Natural killer cell (primary cell): ENCODE measurements at regions not wholly inside any gene's neighbourhood (a gene's known extent, or its start where the extent isn't known, plus 50 kb on each side); places are given as distances from the start of the nearest gene placed in this dataset.

ENCODE experiments used
- ATAC-seq, 3 donors: fragments of 150-1000 bp in 2 of 3; fragments of 200-7000 bp in 1 of 3; cut with Tn5 transposase; 1 replicate in 1 of 3; 2 replicates in 2 of 3; pipeline ENCODE4 v1.10.0; 2021; ENCODE audit warnings: mild to moderate bottlenecking in 2 of 3, moderate library complexity in 2 of 3
- DNase-seq, 2 donors: peaks; one replicate each; pipeline versions ENCODE4 v3.0.0 to v3.0.0-alpha.2; 2013 to 2021; ENCODE audit warnings: mixed read lengths in 1 of 2
- H3K27ac ChIP-seq: one replicate; pipeline ENCODE4 v1.5.1; 2013; ENCODE audit warnings: mild to moderate bottlenecking, low read length
- H3K27me3 ChIP-seq: one replicate; pipeline ENCODE4 v1.6.1; 2013; ENCODE audit warnings: low read length; ENCODE audit not compliant: control insufficient read depth, insufficient read depth
- H3K36me3 ChIP-seq: one replicate; pipeline ENCODE4 v1.6.1; 2013; ENCODE audit warnings: low read length; ENCODE audit not compliant: control insufficient read depth, insufficient read depth
- H3K4me1 ChIP-seq: one replicate; pipeline ENCODE4 v1.6.1; 2013; ENCODE audit warnings: low read length; ENCODE audit not compliant: control insufficient read depth, insufficient read depth
- H3K4me3 ChIP-seq: one replicate; pipeline ENCODE4 v1.5.1; 2013; ENCODE audit warnings: low read length
- H3K9me3 ChIP-seq: one replicate; pipeline ENCODE4 v1.6.1; 2013; ENCODE audit warnings: low read length; ENCODE audit not compliant: control insufficient read depth, insufficient read depth
- H3K27ac Mint-ChIP-seq, 2 donors: one replicate each; pipeline ENCODE4 v1.8.0; 2022; ENCODE audit warnings: mild to moderate bottlenecking in 2 of 2, mixed read lengths in 2 of 2, moderate library complexity in 1 of 2
- H3K27me3 Mint-ChIP-seq, 2 donors: one replicate each; pipeline ENCODE4 v1.8.0; 2022; ENCODE audit warnings: low read depth in 2 of 2, mixed read lengths in 2 of 2
- H3K36me3 Mint-ChIP-seq: one replicate; pipeline ENCODE4 v1.8.0; 2022; ENCODE audit warnings: mixed read lengths
- H3K4me1 Mint-ChIP-seq, 2 donors: one replicate each; pipeline ENCODE4 v1.8.0; 2022; ENCODE audit warnings: mixed read lengths in 2 of 2
- H3K4me3 Mint-ChIP-seq: one replicate; pipeline ENCODE4 v1.8.0; 2022; ENCODE audit warnings: mild to moderate bottlenecking, moderate library complexity, mixed read lengths
- H3K9me3 Mint-ChIP-seq, 2 donors: one replicate each; pipeline ENCODE4 v1.8.0; 2022; ENCODE audit warnings: mixed read lengths in 2 of 2
- CTCF ChIP-seq: fragments of 200-600 bp; IDR thresholded peaks from one replicate; pipeline ENCODE4 v1.8.0; 2022; ENCODE audit warnings: antibody characterized with exemption
- WGBS: methylation state at CpG from one replicate; pipeline ENCODE4 v1.1.7; 2013; ENCODE audit warnings: missing lambda C conversion rate; ENCODE audit not compliant: insufficient coverage; 5-methylcytosine and 5-hydroxymethylcytosine counted together
- intact Hi-C: fragments of 100-400 bp; cut with micrococcal nuclease; formaldehyde crosslinking; loops from one replicate; pipeline ENCODE4 v1.14.2; 2022

- peaks cover 7% of the 10 kb centered on the region for H3K36me3 Mint-ChIP-seq
- peaks cover 16% of the 10 kb centered on the region in 2 donors for H3K27me3 Mint-ChIP-seq
- Histone ChIP-seq H3K9me3 (peaks cover 8% of the 10 kb centered on the region), H3K27me3 (peaks cover 4% of the 10 kb centered on the region), H3K27ac (no peak overlapping the region), H3K36me3 (no peaks in the 10 kb centered on the region), H3K4me1 (peaks cover 7% of the 10 kb centered on the region), H3K4me3 (no peak overlapping the region)
- WGBS, result 63% methylated on average over 5 of the region's 5 CpGs
- H3K27ac Mint-ChIP-seq, result no peak overlapping the region
- DNase-seq (no peak), ATAC-seq (no peak)
- no peak for TF ChIP-seq CTCF
- no peak overlapping the region for H3K4me3 Mint-ChIP-seq
- intact Hi-C loops, result no loop called here
- peaks cover 7 to 10% of the 10 kb centered on the region in 2 donors for H3K9me3 Mint-ChIP-seq
- H3K4me1 Mint-ChIP-seq, result peaks cover 7 to 12% of the 10 kb centered on the region in 2 donors
Measured at GRCh38 chr14:51424561-51425251, 184.7 kb downstream of the TMX1 start.

GRCh38 chr14:51428981-51429380, 188.9 kb downstream of the TMX1 start:
- H3K27me3 Mint-ChIP-seq, result peaks cover 23 to 39% of the 10 kb centered on the region in 2 donors
- no peaks in the 10 kb centered on the region for H3K9me3 Mint-ChIP-seq
- H3K9me3 ChIP-seq, result no peaks in the 10 kb centered on the region
- TF ChIP-seq CTCF, result no peak
- DNase-seq (no peak), ATAC-seq (no peak)
- H3K4me1 Mint-ChIP-seq, result no peaks in the 10 kb centered on the region
- no peak overlapping the region for H3K4me3 Mint-ChIP-seq
- no peaks in the 10 kb centered on the region for H3K36me3 Mint-ChIP-seq
- 91% methylated on average over 1 of the region's 1 CpG for WGBS
- no peak overlapping the region for H3K27ac Mint-ChIP-seq
- no peaks in the 10 kb centered on the region for H3K4me1 ChIP-seq
- H3K36me3 ChIP-seq, result no peaks in the 10 kb centered on the region
- intact Hi-C loops, result no loop called here
- H3K4me3 ChIP-seq, result no peak overlapping the region
- H3K27me3 ChIP-seq, result peaks cover 7% of the 10 kb centered on the region
- no peak overlapping the region for H3K27ac ChIP-seq

- Histone ChIP-seq H3K27ac (no peak overlapping the region), H3K4me3 (no peak overlapping the region), H3K4me1 (no peaks in the 10 kb centered on the region), H3K9me3 (no peaks in the 10 kb centered on the region), H3K27me3 (peaks cover 7% of the 10 kb centered on the region), H3K36me3 (no peaks in the 10 kb centered on the region)
- no peak for TF ChIP-seq CTCF
- no peaks in the 10 kb centered on the region for H3K36me3 Mint-ChIP-seq
- ATAC-seq (no peak), DNase-seq (no peak)
- intact Hi-C loops, result no loop called here
- no CpG with 5 or more reads among the region's 4 CpGs for WGBS
- no peak overlapping the region for H3K4me3 Mint-ChIP-seq
- peaks cover 23 to 47% of the 10 kb centered on the region in 2 donors for H3K27me3 Mint-ChIP-seq
- no peaks in the 10 kb centered on the region for H3K4me1 Mint-ChIP-seq
- no peak overlapping the region for H3K27ac Mint-ChIP-seq
- no peaks in the 10 kb centered on the region for H3K9me3 Mint-ChIP-seq
Measured at GRCh38 chr14:51430079-51430478, 190.0 kb downstream of the TMX1 start.

GRCh38 chr14:51430633-51431032, 190.6 kb downstream of the TMX1 start:
- intact Hi-C loops, result no loop called here
- DNase-seq (no peak), ATAC-seq (no peak)
- no peak overlapping the region for H3K4me3 Mint-ChIP-seq
- Histone ChIP-seq H3K4me3 (no peak overlapping the region), H3K4me1 (no peaks in the 10 kb centered on the region), H3K9me3 (no peaks in the 10 kb centered on the region), H3K27ac (no peak overlapping the region), H3K36me3 (no peaks in the 10 kb centered on the region), H3K27me3 (peaks cover 4% of the 10 kb centered on the region)
- 77% methylated on average over 3 of the region's 3 CpGs for WGBS
- no peak for TF ChIP-seq CTCF
- no peaks in the 10 kb centered on the region for H3K9me3 Mint-ChIP-seq
- H3K27ac Mint-ChIP-seq, result no peak overlapping the region
- H3K36me3 Mint-ChIP-seq, result no peaks in the 10 kb centered on the region
- peaks cover 23 to 47% of the 10 kb centered on the region in 2 donors for H3K27me3 Mint-ChIP-seq
- no peaks in the 10 kb centered on the region for H3K4me1 Mint-ChIP-seq
